K562 (cell line): ENCODE measurements at regions not wholly inside any gene's neighbourhood (a gene's known extent, or its start where the extent isn't known, plus 50 kb on each side); places are given as distances from the start of the nearest gene placed in this dataset.

Experiments
- ATAC-seq: fragments of 200-7000 bp; cut with Tn5 transposase; 3 replicates; pipeline ENCODE4 v1.9.1; 2020; ENCODE audit warnings: moderate library complexity
- BruUV-seq: library from RNA; stranded (reverse); fragments of 400-500 nt; replicated peaks from 2 replicates; lab custom pipeline; 2021; lab: Mats Ljungman, UMichigan
- CTCF ChIA-PET: fragments of 300-600 bp; formaldehyde crosslinking; extraction: SDS; loops from one replicate; lab custom pipeline; 2021; ENCODE audit warnings: low intra/inter-chr PET ratio; lab: Yijun Ruan, JAX
- POLR2A ChIA-PET: fragments of 300-600, 350-650 bp; sonication (Branson Sonifier 250); formaldehyde crosslinking; extraction: SDS; loops from one replicate; lab custom pipeline; 2021; ENCODE audit warnings: antibody characterized with exemption, inconsistent platforms; lab: Yijun Ruan, JAX
- DNase-seq, 4 experiments: peaks; one replicate each; pipeline versions ENCODE4 v3.0.0 to v3.0.0-alpha.2; 2011 to 2018; ENCODE audit warnings: low spot score in 3 of 4, mixed read lengths in 3 of 4; ENCODE audit errors: extremely low read depth in 1 of 4
- FAIRE-seq: peaks from 2 replicates; lab custom pipeline; 2011; peaks lifted over from hg19 to GRCh38; lab: Jason Lieb, UNC
- H2AFZ ChIP-seq: 2 replicates; pipeline ENCODE4 v1.6.0; 2011; ENCODE audit warnings: low read depth, low read length, control low read depth, inconsistent platforms
- H3K27ac ChIP-seq: fragments of 200-600 bp; 3 replicates; pipeline ENCODE4 v1.8.0; 2011; ENCODE audit warnings: low read depth, mild to moderate bottlenecking, control low read depth, inconsistent platforms, low read length, moderate library complexity, mixed read lengths; ENCODE audit errors: extremely low read depth
- H3K27me3 ChIP-seq, 2 experiments: fragments of 300-600 bp in 1 of 2; 2 replicates in 1 of 2; 3 replicates in 1 of 2; pipeline versions ENCODE4 v1.6.0 to v1.8.0; 2011; ENCODE audit warnings: inconsistent platforms in 2 of 2, low read length in 2 of 2, mild to moderate bottlenecking in 1 of 2, mixed read lengths in 1 of 2, moderate library complexity in 1 of 2; ENCODE audit not compliant: control insufficient read depth in 2 of 2, insufficient read depth in 2 of 2
- H3K36me3 ChIP-seq: fragments of 300-600 bp; 3 replicates; pipeline ENCODE4 v1.8.0; 2011; ENCODE audit warnings: mild to moderate bottlenecking, low read length, inconsistent platforms; ENCODE audit not compliant: control insufficient read depth, insufficient read depth
- H3K4me1 ChIP-seq, 2 experiments: fragments of 200-600 bp in 1 of 2; replicated peaks in 1 of 2; 2 replicates in 1 of 2; 3 replicates in 1 of 2; pipeline versions ENCODE4 v1.5.1 to v1.8.0; 2011; ENCODE audit warnings: inconsistent platforms in 2 of 2, low read length in 2 of 2, mild to moderate bottlenecking in 1 of 2, mixed read lengths in 1 of 2, moderate library complexity in 1 of 2; ENCODE audit not compliant: control insufficient read depth in 2 of 2, insufficient read depth in 2 of 2
- H3K4me2 ChIP-seq: 2 replicates; pipeline ENCODE4 v1.6.1; 2011; ENCODE audit warnings: low read length, control low read depth, inconsistent platforms, mixed read lengths; ENCODE audit not compliant: insufficient read depth
- H3K4me3 ChIP-seq: fragments of 200-600 bp; sonication (generic), shearing (Covaris generic); 2 replicates; pipeline ENCODE4 v1.5.1; 2016; ENCODE audit warnings: control low read depth, inconsistent platforms
- H3K79me2 ChIP-seq: fragments of 200-600 bp; 3 replicates; pipeline ENCODE4 v1.8.0; 2011; ENCODE audit warnings: low read length, inconsistent platforms; ENCODE audit not compliant: control insufficient read depth, insufficient read depth
- H3K9ac ChIP-seq, 2 experiments: 2 replicates each; pipeline versions ENCODE4 v1.6.0 to v1.6.1; 2011; ENCODE audit warnings: low read depth in 2 of 2, low read length in 2 of 2, control low read depth in 1 of 2, inconsistent platforms in 1 of 2, mild to moderate bottlenecking in 1 of 2, mixed read lengths in 1 of 2; ENCODE audit not compliant: insufficient read depth in 1 of 2
- H3K9me1 ChIP-seq: one replicate; pipeline ENCODE4 v1.6.0; 2011; ENCODE audit warnings: inconsistent platforms, mild to moderate bottlenecking, low read length, moderate library complexity; ENCODE audit not compliant: control insufficient read depth, insufficient read depth
- H3K9me3 ChIP-seq: replicated peaks from 2 replicates; pipeline ENCODE4 v1.5.1; 2011; ENCODE audit warnings: low read depth, low read length, inconsistent platforms; ENCODE audit not compliant: control insufficient read depth, insufficient read depth
- H4K20me1 ChIP-seq: replicated peaks from 2 replicates; pipeline ENCODE4 v1.6.1; 2011; ENCODE audit warnings: low read length, inconsistent platforms, mixed read lengths; ENCODE audit not compliant: control insufficient read depth, insufficient read depth
- CBX2 ChIP-seq: fragments of 200-600 bp; sonication (generic); IDR thresholded peaks from one replicate; pipeline ENCODE4 v1.6.1; 2012; ENCODE audit warnings: mild to moderate bottlenecking, low read length, inconsistent platforms; ENCODE audit not compliant: insufficient read depth, poor library complexity, severe bottlenecking
- MAZ ChIP-seq, 2 experiments: fragments of 450-650 bp in 1 of 2; sonication (generic) in 1 of 2; formaldehyde crosslinking; IDR thresholded peaks in 1 of 2; conservative IDR thresholded peaks in 1 of 2; 2 replicates each; pipeline versions ENCODE4 v1.4.0 to v1.5.0; 2020; ENCODE audit warnings: mild to moderate bottlenecking in 1 of 2, missing genetic modification reagents in 1 of 2
- MCM5 ChIP-seq: fragments of 450-650 bp; IDR thresholded peaks from 2 replicates; pipeline ENCODE4 v1.6.1; 2016; ENCODE audit warnings: low read depth
- RFX7 ChIP-seq: fragments of 250-450 bp; sonication (Bioruptor Pico); IDR thresholded peaks from 2 replicates; pipeline ENCODE4 v1.5.1; 2021; ENCODE audit warnings: mild to moderate bottlenecking
- SETDB1 ChIP-seq: IDR thresholded peaks from one replicate; pipeline ENCODE4 v1.6.1; 2012; ENCODE audit warnings: low read length, control low read depth, inconsistent platforms
- STAT5B ChIP-seq: fragments of 250-450 bp; sonication (Bioruptor Pico); IDR thresholded peaks from 2 replicates; pipeline ENCODE4 v1.8.0; 2021; ENCODE audit warnings: mild to moderate bottlenecking, inconsistent platforms
- TFE3 ChIP-seq: fragments of 450-650 bp; formaldehyde crosslinking; IDR thresholded peaks from 2 replicates; pipeline ENCODE4 v1.4.0; 2020; ENCODE audit warnings: mild to moderate bottlenecking, mixed read lengths
- YY1 ChIP-seq, 3 experiments: IDR thresholded peaks; 2 replicates each; pipeline ENCODE4 v1.6.1; 2011; ENCODE audit warnings: low read length in 2 of 3, mild to moderate bottlenecking in 2 of 3, moderate library complexity in 2 of 3, borderline replicate concordance in 1 of 3, control low read depth in 1 of 3, low read depth in 1 of 3; ENCODE audit not compliant: insufficient read depth in 3 of 3, insufficient replicate concordance in 2 of 3, control insufficient read depth in 1 of 3, insufficient read length in 1 of 3; ENCODE audit errors: extremely low read depth in 1 of 3
- ZC3H8 ChIP-seq: fragments of 450-650 bp; IDR thresholded peaks from 2 replicates; pipeline ENCODE4 v1.6.1; 2017
- WGBS: fragments of 100-300 bp; shearing (Covaris generic); methylation state at CpG from one replicate; pipeline ENCODE4 v1.1.6; 2016; ENCODE audit warnings: low coverage, mixed read lengths; ENCODE audit not compliant: insufficient coverage; ENCODE audit errors: missing lambda C conversion rate; 5-methylcytosine and 5-hydroxymethylcytosine counted together
- in situ Hi-C: fragments of 300-500 bp; cut with MboI; formaldehyde crosslinking; loops from 4 replicates; pipeline ENCODE4 v1.15.0; 2018; ENCODE audit warnings: inconsistent platforms, mixed read lengths
- intact Hi-C: fragments of 100-400 bp; cut with micrococcal nuclease; formaldehyde crosslinking; loops from 2 replicates; pipeline ENCODE4 v1.14.2; 2022
- TF ChIP-seq, protein P1 (sequence below): fragments of 450-650 bp; formaldehyde crosslinking; IDR thresholded peaks from 2 replicates; pipeline ENCODE4 v1.4.0; 2020; ENCODE audit warnings: mild to moderate bottlenecking

- Histone ChIP-seq H3K9me3 (no peaks in the 10 kb centered on the region), H3K27ac (no peak overlapping the region), H3K9ac (no peak overlapping the region)
- 3% methylated on average over 2 of the region's 2 CpGs for WGBS
- intact Hi-C loops, result no loop called here
- CTCF ChIA-PET, result no interaction called here
- TF ChIP-seq STAT5B (no peak), TFE3 (CRISPR knock-in tag) (peak; percentile 64)
- TF ChIP-seq, all 486 proteins: peak for 1
- ATAC-seq, result no peak
- Histone ChIP-seq H3K9me1 (no peaks in the 10 kb centered on the region), H3K4me2 (no peak overlapping the region), H3K79me2 (no peaks in the 10 kb centered on the region), H2AFZ (no peak overlapping the region), H4K20me1 (no peaks in the 10 kb centered on the region), H3K4me1 (no peaks in the 10 kb centered on the region), H3K27me3 (no peaks in the 10 kb centered on the region), H3K36me3 (no peaks in the 10 kb centered on the region), H3K4me3 (no peak overlapping the region)
- in situ Hi-C loops, result no loop called here
- POLR2A ChIA-PET, result no interaction called here
- no peak for DNase-seq
- no TSS peak for BruUV-seq
- FAIRE-seq, result no peak
Observed at GRCh38 chr13:77833331-77833863, 85.2 kb downstream of the EDNRB start.

DNA sequence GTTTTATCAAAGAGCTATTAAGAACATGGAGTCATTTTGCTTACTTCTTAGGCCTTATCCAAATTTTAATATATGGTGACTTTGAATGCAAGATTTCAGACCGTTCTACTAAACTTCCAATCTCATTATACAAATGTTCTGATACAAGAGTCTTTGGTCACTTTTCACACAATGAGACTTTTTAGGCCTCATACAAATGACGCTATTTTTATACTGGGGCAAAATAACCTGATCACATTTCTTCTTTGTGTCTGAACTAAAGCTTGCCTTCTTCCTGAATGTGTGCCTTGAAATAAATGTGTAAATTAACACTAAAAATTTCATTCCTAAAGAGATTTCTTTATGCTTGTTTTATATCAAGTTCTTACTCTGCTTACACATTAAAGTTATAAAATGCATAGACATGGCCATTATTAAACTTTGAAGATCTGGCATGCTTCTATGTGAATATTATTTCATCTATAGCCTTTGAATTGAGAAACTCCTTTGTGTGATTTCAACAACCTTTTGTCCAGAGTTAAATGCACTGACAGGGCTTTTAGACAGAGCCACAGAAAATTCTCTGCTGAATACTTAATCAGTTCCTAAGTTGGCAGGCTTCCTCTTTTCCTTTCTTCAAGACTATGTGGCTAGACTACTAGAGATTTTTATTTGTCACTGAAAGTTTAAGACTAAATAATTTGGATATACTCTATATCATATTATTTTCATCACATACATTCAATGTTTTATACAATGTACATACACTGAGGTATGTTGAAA, 86.1 kb downstream of the EDNRB start:
- no peak overlapping the region for H3K27ac ChIP-seq
- no peaks in the 10 kb centered on the region for H3K79me2 ChIP-seq
- 0% methylated on average over 2 of the region's 2 CpGs for WGBS
- FAIRE-seq, result no peak
- intact Hi-C loops (no loop called here), in situ Hi-C loops (no loop called here)
- H4K20me1 ChIP-seq, result no peaks in the 10 kb centered on the region
- no peaks in the 10 kb centered on the region for H3K9me3 ChIP-seq
- H3K27me3 ChIP-seq, result no peaks in the 10 kb centered on the region
- no peaks in the 10 kb centered on the region for H3K9me1 ChIP-seq
- H3K36me3 ChIP-seq, result no peaks in the 10 kb centered on the region
- no TSS peak for BruUV-seq
- no peak for ATAC-seq
- ChIA-PET POLR2A (no interaction called here), CTCF (no interaction called here)
- H2AFZ ChIP-seq, result no peak overlapping the region
- H3K4me1 ChIP-seq, result no peaks in the 10 kb centered on the region
- no peak overlapping the region for H3K4me2 ChIP-seq
- H3K9ac ChIP-seq, result no peak overlapping the region
- no peak overlapping the region for H3K4me3 ChIP-seq
- DNase-seq, result no peak
- no peak for TF ChIP-seq MAZ (CRISPR knock-in tag; conservative IDR thresholded peaks at IDR 0.05 in 1 of 2, IDR thresholded peaks at IDR 0.05 in 1 of 2)
- TF ChIP-seq YY1 (IDR thresholded peaks at IDR 0.05; ENCODE audit: borderline replicate concordance in 1 of 3, control insufficient read depth in 1 of 3, extremely low read depth in 1 of 3, insufficient read depth in 3 of 3, insufficient read length in 1 of 3, insufficient replicate concordance in 2 of 3, low read depth in 1 of 3, low read length in 2 of 3), result no peak
- TF ChIP-seq RFX7, result no peak
- TF ChIP-seq, protein P1, sequence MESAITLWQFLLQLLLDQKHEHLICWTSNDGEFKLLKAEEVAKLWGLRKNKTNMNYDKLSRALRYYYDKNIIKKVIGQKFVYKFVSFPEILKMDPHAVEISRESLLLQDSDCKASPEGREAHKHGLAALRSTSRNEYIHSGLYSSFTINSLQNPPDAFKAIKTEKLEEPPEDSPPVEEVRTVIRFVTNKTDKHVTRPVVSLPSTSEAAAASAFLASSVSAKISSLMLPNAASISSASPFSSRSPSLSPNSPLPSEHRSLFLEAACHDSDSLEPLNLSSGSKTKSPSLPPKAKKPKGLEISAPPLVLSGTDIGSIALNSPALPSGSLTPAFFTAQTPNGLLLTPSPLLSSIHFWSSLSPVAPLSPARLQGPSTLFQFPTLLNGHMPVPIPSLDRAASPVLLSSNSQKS (CRISPR knock-in tag), result no peak
- TF ChIP-seq CBX2, result no peak
- no peak for TF ChIP-seq ZC3H8
- TF ChIP-seq MCM5, result no peak
- TF ChIP-seq SETDB1, result no peak
